ENCODE measurements at regions not wholly inside any gene's neighbourhood (a gene's known extent, or its start where the extent isn't known, plus 50 kb on each side); places are given as distances from the start of the nearest gene placed in this dataset.

DNA sequence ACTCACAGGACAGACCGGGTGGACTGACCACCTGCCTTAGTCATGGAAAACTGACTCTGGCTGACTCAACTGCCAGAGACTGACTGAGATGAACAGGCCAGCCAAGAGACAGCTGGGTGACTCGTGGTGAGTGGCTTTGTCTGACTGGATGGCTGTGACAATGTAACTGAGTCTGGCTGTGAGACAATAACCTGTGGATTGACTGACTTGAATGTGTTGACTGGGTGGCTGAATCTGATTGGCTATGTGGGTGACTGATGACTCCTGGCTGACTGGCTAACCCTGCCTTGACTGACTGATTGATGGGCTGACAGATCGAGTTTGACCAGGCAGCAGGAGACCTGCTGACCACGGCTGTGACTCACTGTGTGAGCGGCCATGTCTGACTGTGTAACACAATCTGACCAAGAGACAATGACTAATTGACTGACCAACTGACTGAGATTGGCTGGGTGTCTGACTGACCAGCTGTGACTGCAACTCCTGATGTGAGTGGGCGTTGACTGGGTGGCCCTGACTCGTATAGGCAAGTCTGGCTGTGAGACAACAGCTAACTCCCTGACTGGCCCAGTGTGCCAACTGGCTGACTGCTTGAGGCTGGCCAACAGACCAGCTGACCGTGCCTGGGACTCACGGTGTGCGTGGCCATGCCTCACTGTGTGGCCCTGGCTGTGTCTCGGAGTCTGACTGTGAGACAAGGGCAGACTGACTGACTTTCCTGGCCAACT, 509.1 kb downstream of the SHQ1 start:
- TF ChIP-seq, protein P1, sequence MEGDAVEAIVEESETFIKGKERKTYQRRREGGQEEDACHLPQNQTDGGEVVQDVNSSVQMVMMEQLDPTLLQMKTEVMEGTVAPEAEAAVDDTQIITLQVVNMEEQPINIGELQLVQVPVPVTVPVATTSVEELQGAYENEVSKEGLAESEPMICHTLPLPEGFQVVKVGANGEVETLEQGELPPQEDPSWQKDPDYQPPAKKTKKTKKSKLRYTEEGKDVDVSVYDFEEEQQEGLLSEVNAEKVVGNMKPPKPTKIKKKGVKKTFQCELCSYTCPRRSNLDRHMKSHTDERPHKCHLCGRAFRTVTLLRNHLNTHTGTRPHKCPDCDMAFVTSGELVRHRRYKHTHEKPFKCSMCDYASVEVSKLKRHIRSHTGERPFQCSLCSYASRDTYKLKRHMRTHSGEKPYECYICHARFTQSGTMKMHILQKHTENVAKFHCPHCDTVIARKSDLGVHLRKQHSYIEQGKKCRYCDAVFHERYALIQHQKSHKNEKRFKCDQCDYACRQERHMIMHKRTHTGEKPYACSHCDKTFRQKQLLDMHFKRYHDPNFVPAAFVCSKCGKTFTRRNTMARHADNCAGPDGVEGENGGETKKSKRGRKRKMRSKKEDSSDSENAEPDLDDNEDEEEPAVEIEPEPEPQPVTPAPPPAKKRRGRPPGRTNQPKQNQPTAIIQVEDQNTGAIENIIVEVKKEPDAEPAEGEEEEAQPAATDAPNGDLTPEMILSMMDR (IDR thresholded peaks at IDR 0.05; ENCODE audit: insufficient read depth, low read depth, low read length, missing control alignments): no peak
- no peak overlapping the region for H3K4me3 ChIP-seq (ENCODE audit: low read depth, low read length)
- peak; percentile 47 for DNase-seq (ENCODE audit: low read depth)

DNA sequence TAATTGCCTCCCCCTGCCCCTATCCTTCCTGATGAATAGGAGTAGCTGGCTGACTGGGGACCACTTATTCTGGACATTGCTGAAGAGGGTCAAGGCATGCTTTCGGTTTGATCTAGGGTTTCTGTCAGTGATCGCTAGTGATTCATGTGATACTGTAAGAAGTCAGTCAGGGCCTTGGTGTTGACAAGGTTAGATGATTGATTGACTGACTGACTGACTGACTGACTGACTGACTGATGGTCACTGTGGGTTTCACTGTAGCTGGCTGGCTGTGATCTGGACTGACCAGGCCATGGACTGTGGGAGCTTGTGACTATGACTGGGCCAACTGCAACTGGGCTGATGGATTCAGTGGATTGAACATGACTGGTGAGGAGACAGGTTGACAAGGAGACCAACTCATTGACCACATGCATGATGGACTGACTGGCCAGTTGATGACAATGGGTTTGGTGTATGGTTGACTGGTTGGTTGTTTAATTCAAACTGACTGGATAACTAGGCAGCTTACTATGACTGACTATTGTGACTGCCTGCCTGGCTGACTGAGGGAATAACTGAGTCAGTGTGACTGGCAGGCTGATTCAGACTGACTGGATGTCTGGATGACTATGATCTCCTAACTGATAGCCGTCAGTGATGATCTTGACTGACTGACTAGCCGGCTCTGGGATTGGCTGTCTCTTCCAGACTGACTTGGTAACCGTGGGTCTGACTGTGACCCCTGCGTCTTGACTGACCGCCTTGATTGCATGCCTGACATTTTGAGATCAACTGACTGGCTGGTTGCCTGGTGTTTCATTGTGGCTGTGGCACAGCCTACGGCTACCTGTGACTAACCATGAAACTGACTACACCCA, 509.9 kb downstream of the SHQ1 start:
- TF ChIP-seq, protein P1 (IDR thresholded peaks at IDR 0.05; ENCODE audit: insufficient read depth, low read depth, low read length, missing control alignments): no peak
- no peak for DNase-seq (ENCODE audit: low read depth)
- no peak overlapping the region for H3K4me3 ChIP-seq (ENCODE audit: low read depth, low read length)

DNA sequence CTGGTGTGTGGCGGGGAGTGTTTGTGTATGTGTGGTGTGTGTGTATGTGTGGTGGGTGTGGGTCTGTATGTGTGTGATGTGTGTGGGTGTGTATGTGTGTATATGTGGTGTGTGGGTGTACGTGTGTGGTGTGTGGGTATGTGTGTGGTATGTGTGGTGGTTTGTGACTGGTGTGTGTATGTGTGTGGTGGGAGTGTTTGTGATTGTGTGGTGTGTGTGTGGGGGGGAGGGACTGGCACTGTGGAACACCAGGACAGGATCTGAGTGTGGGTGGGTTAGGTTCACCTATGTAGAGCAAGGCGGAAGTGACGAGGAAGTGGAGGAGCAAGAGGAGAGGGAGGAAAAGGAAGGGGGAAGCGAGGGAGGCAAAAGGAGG, 510.8 kb downstream of the SHQ1 start:
- no peak overlapping the region for H3K4me3 ChIP-seq (ENCODE audit: low read depth, low read length)
- TF ChIP-seq, protein P1 (IDR thresholded peaks at IDR 0.05; ENCODE audit: insufficient read depth, low read depth, low read length, missing control alignments): no peak
- DNase-seq (ENCODE audit: low read depth): no peak

DNA sequence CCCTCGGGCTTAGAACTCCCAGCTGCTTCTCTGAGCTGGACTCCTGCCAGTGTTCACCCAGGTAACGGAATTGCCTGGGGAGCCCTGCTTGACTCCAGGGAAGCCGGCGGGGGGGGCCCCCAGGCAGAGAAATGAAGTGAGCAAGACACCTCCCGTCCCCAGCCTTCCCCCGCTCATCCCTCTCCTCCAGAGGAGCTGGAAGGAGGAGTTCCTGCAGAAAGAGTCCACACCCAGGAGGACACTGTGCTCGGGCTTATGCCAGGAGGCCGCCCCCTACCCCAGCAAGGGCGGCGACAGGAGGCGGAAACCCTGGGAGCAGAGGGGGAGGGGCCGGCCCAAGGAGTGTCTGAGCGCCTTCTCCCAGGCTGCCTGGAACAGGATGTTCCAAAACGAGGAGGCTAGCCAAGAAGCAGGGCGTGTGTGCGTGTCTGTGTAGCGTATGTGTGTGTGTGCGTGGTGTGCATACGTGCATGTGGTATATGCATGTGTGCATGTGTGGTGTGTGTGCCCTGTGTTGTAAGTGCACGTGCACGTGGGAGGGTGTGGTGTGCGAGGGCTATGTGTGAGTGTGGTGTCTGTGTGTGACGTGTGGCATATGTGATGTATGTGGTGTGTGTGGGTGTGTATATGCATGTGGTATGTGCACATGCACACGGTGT, 511.3 kb downstream of the SHQ1 start:
- TF ChIP-seq, protein P1 (IDR thresholded peaks at IDR 0.05; ENCODE audit: insufficient read depth, low read depth, low read length, missing control alignments): no peak
- H3K4me3 ChIP-seq (ENCODE audit: low read depth, low read length): no peak overlapping the region
- DNase-seq (ENCODE audit: low read depth): no peak

DNA sequence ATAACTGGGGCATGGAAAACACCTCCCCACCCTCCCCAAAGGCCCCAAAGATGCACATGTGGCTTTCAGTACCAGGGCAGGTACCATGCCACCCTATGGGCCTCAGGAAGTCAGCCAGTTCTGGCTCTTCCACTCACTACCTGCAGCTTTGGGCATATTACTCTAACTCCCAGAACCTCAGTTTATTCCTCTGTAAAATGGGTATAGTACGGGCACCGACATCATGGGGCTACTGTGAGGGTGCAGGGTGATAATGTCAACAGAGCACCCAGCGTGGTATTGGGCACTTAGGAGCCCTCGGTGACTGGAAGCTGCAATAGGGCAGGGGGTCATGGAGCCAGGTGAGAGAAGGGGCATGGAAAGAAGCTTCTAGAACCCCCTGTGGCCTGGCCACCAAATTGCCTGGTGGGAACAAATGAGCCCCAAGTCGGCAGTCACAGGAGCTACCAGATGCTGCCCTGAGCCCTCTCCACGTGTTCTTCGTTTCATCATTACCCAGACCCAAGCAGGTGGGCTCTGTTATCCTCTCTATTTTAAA, 512.1 kb downstream of the SHQ1 start:
- no peak for DNase-seq (ENCODE audit: low read depth)
- no peak overlapping the region for H3K4me3 ChIP-seq (ENCODE audit: low read depth, low read length)
- TF ChIP-seq, protein P1 (IDR thresholded peaks at IDR 0.05; ENCODE audit: insufficient read depth, low read depth, low read length, missing control alignments): no peak

DNA sequence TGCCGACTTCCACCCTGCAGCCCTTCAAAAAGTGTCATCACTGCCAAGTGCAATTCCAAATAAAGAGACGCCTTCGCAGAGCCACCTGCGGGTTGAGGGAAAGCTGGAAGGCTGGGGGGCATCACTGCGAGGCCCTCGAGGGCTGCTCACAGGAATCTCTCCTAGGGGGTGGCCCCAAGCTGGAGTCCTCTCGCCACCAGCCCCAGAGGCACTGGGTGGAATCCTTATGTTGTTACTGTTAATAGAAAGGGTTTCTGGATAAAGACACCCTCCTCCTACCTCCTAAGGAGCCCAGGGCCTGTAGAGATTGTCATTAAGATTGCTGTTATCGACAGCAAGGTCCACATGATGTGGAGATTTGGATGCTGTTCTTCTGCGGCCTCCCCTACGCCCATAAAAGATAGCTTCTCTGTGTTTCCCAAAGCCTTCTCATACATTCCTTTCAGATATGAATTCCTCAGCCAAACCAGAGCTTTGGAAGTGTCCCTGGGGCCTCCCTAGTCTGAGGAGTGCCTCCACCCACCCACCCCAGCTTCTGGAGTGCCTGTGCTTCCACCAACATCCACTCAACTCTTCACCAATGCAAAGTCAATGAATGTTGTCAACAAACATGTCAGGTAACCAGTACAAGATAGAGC, 512.7 kb downstream of the SHQ1 start:
- DNase-seq (ENCODE audit: low read depth): no peak
- TF ChIP-seq, protein P1 (IDR thresholded peaks at IDR 0.05; ENCODE audit: insufficient read depth, low read depth, low read length, missing control alignments): no peak
- H3K4me3 ChIP-seq (ENCODE audit: low read depth, low read length): no peak overlapping the region

Data from GM12865 (cell line).